Muscle of leg (tissue), 3 donors: ENCODE measurements at regions not wholly inside any gene's neighbourhood (a gene's known extent, or its start where the extent isn't known, plus 50 kb on each side); places are given as distances from the start of the nearest gene placed in this dataset.
A peak's percentile ranks its signal among the peaks of the same experiment; 100 is the strongest.
"Not testable (repeated sequence)": the region's sequence is repeated elsewhere in the genome, so short reads cannot be mapped to it uniquely, and the experiment has no call there.

ENCODE experiments used
- DNase-seq: peaks from one replicate; pipeline ENCODE4 v3.0.0; 2013
- H3K27ac ChIP-seq: one replicate; pipeline ENCODE4 v1.5.1; 2013; ENCODE audit warnings: mild to moderate bottlenecking, low read length, control low read depth
- H3K27me3 ChIP-seq: one replicate; pipeline ENCODE4 v1.6.1; 2013; ENCODE audit warnings: low read length; ENCODE audit not compliant: control insufficient read depth, insufficient read depth
- H3K36me3 ChIP-seq: one replicate; pipeline ENCODE4 v1.6.1; 2013; ENCODE audit warnings: low read length; ENCODE audit not compliant: control insufficient read depth, insufficient read depth
- H3K4me1 ChIP-seq: one replicate; pipeline ENCODE4 v1.6.1; 2013; ENCODE audit warnings: low read length; ENCODE audit not compliant: control insufficient read depth, insufficient read depth
- H3K4me3 ChIP-seq: one replicate; pipeline ENCODE4 v1.5.1; 2013; ENCODE audit warnings: low read length, control low read depth
- H3K9me3 ChIP-seq: replicated peaks from 2 replicates; pipeline ENCODE4 v1.6.1; 2013; ENCODE audit warnings: low read depth, low read length; ENCODE audit not compliant: control insufficient read depth
- WGBS: methylation state at CpG from one replicate; pipeline ENCODE4 v1.1.5; 2013; ENCODE audit warnings: missing lambda C conversion rate; ENCODE audit not compliant: insufficient coverage; 5-methylcytosine and 5-hydroxymethylcytosine counted together

DNA sequence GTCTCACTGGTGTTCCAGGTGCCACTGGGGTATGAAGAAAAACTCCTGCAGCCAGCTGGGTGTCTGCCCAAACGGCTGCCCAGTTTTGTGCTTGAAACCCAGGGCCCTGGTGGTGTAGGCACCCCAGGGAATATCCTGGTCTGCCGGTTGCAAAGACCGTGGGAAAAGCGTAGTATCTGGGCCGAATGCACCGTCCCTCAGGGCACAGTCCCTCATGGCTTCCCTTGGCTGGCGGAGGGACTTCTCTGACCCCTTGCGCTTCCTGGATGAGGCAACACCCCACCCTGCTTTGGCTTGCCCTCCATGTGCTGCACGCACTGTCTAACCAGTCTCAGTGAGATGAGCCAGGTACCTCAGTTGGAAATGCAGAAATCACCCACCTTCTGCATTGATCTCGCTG is 587.1 kb upstream of the ZFP42 start:
- not testable (repeated sequence) for H3K27me3 ChIP-seq, DNase-seq, H3K36me3 ChIP-seq, H3K9me3 ChIP-seq, H3K4me1 ChIP-seq, H3K4me3 ChIP-seq, H3K27ac ChIP-seq
- WGBS: 85% methylated on average over 10 of the region's 10 CpGs

DNA sequence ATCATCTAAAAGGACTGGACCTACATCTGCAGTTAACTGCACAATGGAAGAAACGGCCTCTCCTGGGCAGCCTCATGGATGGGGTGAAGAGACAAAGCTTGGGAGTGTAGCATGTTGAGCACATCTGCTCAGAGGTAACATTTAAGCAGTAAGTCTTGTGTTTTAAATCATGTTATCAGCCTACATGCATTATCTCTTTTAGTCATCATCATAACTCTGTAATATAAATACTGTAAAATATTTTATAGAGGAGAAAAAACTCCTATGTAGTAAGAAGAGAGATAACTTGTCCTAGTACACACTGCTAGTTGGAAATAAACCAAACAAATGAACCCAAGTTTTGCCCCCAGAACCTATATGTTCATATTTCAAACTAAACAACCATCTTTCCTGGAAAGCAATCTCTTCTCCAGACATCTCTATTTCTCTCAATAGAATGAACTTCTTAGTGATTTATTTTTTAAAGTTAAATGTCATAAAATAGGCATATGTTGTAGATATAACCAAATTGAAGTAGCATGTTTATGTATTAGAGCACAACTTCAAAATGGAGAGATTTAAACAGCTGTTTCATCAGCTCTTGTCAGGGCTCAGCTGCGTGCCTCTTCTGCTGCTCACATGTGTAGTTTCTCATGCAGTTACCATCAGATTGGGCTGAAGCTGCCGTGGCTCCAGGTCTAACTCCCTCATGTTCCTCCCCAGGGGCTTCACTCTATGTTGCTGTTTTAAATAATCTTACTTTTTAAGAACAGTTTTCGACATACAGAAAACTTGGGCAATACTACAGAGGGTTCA is 581.8 kb upstream of the ZFP42 start:
- 75% methylated on average over 1 of the region's 4 CpGs for WGBS
- Histone ChIP-seq H3K27me3 (no peaks in the 10 kb centered on the region), H3K36me3 (no peaks in the 10 kb centered on the region), H3K9me3 (no peaks in the 10 kb centered on the region), H3K4me3 (no peak overlapping the region), H3K27ac (no peak overlapping the region), H3K4me1 (peaks cover 4% of the 10 kb centered on the region)
- DNase-seq: no peak

DNA sequence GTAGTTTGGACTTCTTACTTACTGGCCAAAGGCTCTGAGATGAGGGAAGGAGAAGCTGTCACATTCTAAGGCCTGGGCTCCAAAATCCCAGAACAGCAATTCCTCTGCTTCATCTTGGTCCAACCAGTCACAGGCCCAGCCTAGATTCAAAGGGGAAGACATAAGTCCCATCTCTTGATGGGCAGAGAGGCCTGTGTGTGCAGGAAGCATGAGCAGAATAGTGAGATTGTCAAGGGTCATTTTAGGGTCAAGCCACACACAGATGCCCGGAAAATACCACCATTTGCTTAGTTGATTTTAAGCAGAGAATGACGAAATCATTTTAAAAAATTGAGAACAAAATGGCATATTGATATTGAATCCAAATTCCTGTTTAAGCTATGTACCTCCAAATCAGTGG is 580.9 kb upstream of the ZFP42 start:
- no peak overlapping the region for H3K4me3 ChIP-seq
- WGBS: no CpG with 5 or more reads among the region's 2 CpGs
- no peaks in the 10 kb centered on the region for H3K9me3 ChIP-seq
- peak overlapping the region; percentile 53 for H3K27ac ChIP-seq
- peak; percentile 61 for DNase-seq
- no peaks in the 10 kb centered on the region for H3K36me3 ChIP-seq
- peaks cover 4% of the 10 kb centered on the region for H3K4me1 ChIP-seq
- no peaks in the 10 kb centered on the region for H3K27me3 ChIP-seq

DNA sequence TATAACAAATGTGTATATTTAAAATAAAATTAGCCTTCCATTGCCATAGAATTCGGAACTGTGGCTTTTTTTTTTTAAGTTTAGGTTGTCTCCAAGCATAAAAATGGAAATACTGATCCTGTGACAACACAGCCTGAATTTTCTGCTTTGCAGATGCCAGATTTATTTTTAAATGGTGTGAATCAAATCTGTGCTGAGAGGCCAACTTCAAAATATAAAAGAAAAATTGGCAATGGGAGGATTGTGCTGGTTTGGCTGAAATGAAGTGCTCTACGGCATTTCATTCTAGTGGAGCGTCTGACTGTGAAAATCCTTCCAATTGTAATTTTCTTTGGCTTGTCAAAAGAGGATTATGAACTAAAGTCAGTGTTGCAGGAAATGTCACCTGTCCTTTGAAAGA is 580.3 kb upstream of the ZFP42 start:
- Histone ChIP-seq H3K9me3 (no peaks in the 10 kb centered on the region), H3K27ac (no peak overlapping the region), H3K36me3 (no peaks in the 10 kb centered on the region), H3K27me3 (no peaks in the 10 kb centered on the region), H3K4me1 (peaks cover 4% of the 10 kb centered on the region), H3K4me3 (no peak overlapping the region)
- no CpG with 5 or more reads among the region's 3 CpGs for WGBS
- DNase-seq: peak; percentile 93

DNA sequence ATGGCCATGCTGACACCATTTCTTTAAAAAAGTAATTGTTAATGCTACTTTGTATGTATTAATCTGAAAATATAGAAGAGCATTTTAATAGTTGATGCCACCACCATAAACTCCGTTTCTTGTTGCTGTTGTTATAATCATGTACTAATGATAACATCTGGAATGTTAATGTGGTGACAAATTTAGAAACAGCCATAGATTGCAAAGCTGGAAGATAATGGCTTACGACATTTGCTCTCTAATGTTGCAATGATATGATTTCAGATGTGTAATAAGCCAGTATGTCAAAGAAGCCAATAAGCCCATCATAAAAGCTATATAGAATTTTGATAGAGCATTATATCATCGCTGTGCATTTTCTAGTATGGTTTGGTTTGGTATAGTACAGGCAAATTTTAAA is 579.4 kb upstream of the ZFP42 start:
- no CpG with 5 or more reads among the region's 3 CpGs for WGBS
- H3K4me1 ChIP-seq: peaks cover 4% of the 10 kb centered on the region
- no peak overlapping the region for H3K4me3 ChIP-seq
- H3K27me3 ChIP-seq: no peaks in the 10 kb centered on the region
- no peaks in the 10 kb centered on the region for H3K36me3 ChIP-seq
- no peak for DNase-seq
- no peaks in the 10 kb centered on the region for H3K9me3 ChIP-seq
- no peak overlapping the region for H3K27ac ChIP-seq

DNA sequence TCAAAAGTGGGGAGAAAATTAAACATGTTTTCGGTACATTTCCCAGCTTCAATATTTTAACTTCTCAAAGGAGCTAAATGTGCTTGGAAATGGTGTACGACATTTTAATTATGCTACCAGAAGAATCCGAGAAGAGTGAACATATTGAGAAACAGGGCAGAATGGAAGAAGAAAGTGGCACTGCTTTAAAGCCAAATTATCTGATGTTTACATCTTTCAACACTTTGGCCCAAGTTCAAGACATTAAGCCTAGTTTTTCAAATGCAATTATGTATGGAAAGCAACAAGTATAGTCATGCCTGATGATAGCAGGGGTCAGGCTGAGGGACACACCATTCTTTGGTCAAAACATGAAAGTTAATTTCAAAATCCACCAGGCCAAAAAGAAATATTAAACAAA is 577.9 kb upstream of the ZFP42 start:
- DNase-seq: peak; percentile 24
- Histone ChIP-seq H3K36me3 (no peaks in the 10 kb centered on the region), H3K4me3 (no peak overlapping the region), H3K27ac (no peak overlapping the region), H3K27me3 (no peaks in the 10 kb centered on the region), H3K4me1 (peaks cover 4% of the 10 kb centered on the region), H3K9me3 (no peaks in the 10 kb centered on the region)
- WGBS: no CpG with 5 or more reads among the region's 3 CpGs

DNA sequence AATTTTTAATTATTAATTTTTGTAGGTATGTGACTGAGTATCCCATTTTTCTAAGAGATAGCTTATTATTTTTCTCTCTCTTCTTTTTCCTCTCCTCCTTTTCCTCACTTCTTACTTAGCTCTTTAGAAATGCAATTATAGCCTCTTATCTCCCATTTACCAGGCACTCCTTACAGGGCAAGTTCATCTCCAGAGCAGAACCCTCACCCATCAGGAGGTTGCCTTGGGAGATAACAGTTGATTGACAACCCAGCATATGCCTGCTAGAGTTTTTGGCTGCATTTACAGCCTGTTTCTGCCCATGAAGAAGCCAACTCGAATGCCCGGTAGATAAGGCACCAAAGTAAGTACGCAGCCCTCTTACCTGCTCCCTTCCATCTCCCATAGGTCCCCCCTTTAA is 572.9 kb upstream of the ZFP42 start:
- 60% methylated on average over 3 of the region's 3 CpGs for WGBS
- no peak overlapping the region for H3K4me3 ChIP-seq

DNA sequence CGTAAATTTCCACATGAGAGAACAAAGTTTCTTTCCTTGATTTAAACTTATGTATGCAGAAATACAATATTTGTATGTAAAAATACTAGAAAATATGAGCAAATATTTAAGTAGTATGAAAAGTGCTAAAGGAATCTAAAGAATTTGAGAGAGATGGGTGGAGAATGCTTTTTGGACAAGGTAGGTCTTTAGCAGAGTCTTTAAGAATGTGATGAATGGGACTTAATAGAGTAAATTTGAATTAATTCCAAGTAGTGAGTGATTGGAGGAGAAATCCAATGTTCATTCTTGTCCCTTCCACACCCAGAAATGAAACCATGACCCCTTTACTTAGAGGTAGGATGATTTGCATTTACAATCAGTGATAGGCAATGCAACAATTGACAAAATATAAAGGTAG is 570.9 kb upstream of the ZFP42 start:
- no peak overlapping the region for H3K27ac ChIP-seq
- no peaks in the 10 kb centered on the region for H3K4me1 ChIP-seq
- no CpG with 5 or more reads among the region's 1 CpG for WGBS
- no peak for DNase-seq
- no peaks in the 10 kb centered on the region for H3K27me3 ChIP-seq
- no peaks in the 10 kb centered on the region for H3K9me3 ChIP-seq
- no peak overlapping the region for H3K4me3 ChIP-seq
- no peaks in the 10 kb centered on the region for H3K36me3 ChIP-seq

More for the DNA sequence above, 572.9 kb upstream of the ZFP42 start:
- Histone ChIP-seq H3K27me3 (no peaks in the 10 kb centered on the region), H3K4me1 (no peaks in the 10 kb centered on the region), H3K36me3 (no peaks in the 10 kb centered on the region), H3K27ac (no peak overlapping the region), H3K9me3 (no peaks in the 10 kb centered on the region)
- no peak for DNase-seq

DNA sequence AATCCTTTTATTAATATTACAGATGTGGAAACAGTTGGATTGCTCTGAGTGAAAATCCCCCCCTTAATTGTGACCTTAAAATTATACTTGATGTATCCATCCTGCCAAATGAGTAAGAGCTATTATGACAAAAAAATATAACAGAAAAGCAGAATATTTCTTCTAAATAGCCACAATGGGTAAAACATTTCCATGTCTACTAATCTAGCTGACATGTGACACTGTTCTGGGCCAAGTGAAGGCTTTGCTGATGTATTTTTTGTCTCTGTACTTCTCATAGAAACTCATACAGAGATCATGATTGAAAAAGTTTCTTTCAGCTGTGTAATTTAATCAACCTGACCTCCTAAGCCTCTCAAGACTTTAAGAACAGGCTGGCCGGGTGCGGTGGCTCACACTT is 569.1 kb upstream of the ZFP42 start:
- Histone ChIP-seq H3K4me3 (no peak overlapping the region), H3K9me3 (no peaks in the 10 kb centered on the region), H3K36me3 (no peaks in the 10 kb centered on the region), H3K4me1 (no peaks in the 10 kb centered on the region), H3K27me3 (no peaks in the 10 kb centered on the region), H3K27ac (no peak overlapping the region)
- peak; percentile 71 for DNase-seq
- no CpG with 5 or more reads among the region's 2 CpGs for WGBS

DNA sequence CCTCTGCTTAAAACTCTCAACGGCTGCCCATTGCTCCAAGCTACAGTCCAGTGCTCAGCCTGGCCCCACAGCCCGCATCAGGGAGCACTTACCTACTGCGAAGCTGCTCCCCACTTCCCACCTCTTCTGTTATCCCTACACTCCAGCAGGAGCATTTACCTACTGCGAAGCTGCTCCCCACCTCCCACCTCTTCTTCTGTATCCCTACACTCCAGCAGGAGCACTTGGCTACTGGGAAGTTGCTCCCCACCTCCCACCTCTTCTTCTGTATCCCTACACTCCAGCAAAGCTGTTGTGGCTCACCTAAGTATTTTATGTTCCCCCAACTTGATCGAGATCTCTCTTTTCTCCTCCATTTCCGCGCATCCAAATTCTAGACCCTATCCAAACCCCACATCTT is 563.3 kb upstream of the ZFP42 start:
- H3K4me1 ChIP-seq: no peaks in the 10 kb centered on the region
- WGBS: 92% methylated on average over 5 of the region's 7 CpGs
- no peaks in the 10 kb centered on the region for H3K36me3 ChIP-seq
- no peak for DNase-seq
- H3K27me3 ChIP-seq: no peaks in the 10 kb centered on the region
- no peaks in the 10 kb centered on the region for H3K9me3 ChIP-seq
- no peak overlapping the region for H3K27ac ChIP-seq
- H3K4me3 ChIP-seq: no peak overlapping the region

DNA sequence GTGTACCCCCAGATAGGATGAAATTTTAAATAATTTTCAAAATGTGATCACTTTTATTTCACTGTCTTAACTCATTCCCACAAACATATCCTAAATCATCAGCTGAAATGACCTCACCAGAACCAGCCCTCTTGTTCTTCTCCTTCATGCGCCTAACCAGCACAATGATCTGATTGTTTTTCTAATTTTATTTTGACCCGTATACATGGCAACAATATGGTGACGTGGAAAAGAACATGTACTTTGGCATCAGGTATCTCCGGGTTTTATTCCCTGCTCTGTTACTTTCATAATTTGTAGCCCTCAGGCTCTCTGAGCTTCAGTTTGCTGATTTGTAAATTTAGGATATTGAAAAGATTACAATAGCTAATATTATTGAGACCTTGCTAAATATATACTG is 562.4 kb upstream of the ZFP42 start:
- Histone ChIP-seq H3K4me3 (no peak overlapping the region), H3K27ac (no peak overlapping the region), H3K4me1 (no peaks in the 10 kb centered on the region), H3K36me3 (no peaks in the 10 kb centered on the region), H3K27me3 (no peaks in the 10 kb centered on the region), H3K9me3 (peaks cover 5% of the 10 kb centered on the region)
- whole genome bisulfite sequencing: no CpG with 5 or more reads among the region's 4 CpGs
- DNase-seq: no peak
